Esophagus mucosa (tissue), 1 donor: ENCODE measurements at regions not wholly inside any gene's neighbourhood (a gene's known extent, or its start where the extent isn't known, plus 50 kb on each side); places are given as distances from the start of the nearest gene placed in this dataset.
"Not testable (repeated sequence)": the region's sequence is repeated elsewhere in the genome, so short reads cannot be mapped to it uniquely, and the experiment has no call there.

Experiments
- ATAC-seq: fragments of 200-7000 bp; cut with Tn5 transposase; one replicate; pipeline ENCODE4 v1.9.1; 2020
- donor health status: DM: yes; HTN: yes; CAD: no.

- ATAC-seq = no peak
Measured at GRCh38 chr10:3406556-3406955, 234.0 kb upstream of the PITRM1 start.

GRCh38 chr10:3404381-3404780 lies 231.8 kb upstream of the PITRM1 start:
- ATAC-seq = no peak

- no peak for ATAC-seq
Measured at GRCh38 chr10:3402187-3402751, 229.7 kb upstream of the PITRM1 start.

GRCh38 chr10:3401491-3401938 lies 228.9 kb upstream of the PITRM1 start:
- no peak for ATAC-seq

- no peak for ATAC-seq
Measured at GRCh38 chr10:3400348-3400747, 227.8 kb upstream of the PITRM1 start.

GRCh38 chr10:3399756-3400155 lies 227.2 kb upstream of the PITRM1 start:
- ATAC-seq = no peak

- peak; percentile 24 for ATAC-seq
Measured at GRCh38 chr10:3398825-3399646, 226.5 kb upstream of the PITRM1 start.

- no peak for ATAC-seq
Measured at GRCh38 chr10:3397846-3398245, 225.3 kb upstream of the PITRM1 start.

GRCh38 chr10:3397231-3397630 lies 224.6 kb upstream of the PITRM1 start:
- ATAC-seq = no peak

GRCh38 chr10:3396116-3396515 lies 223.5 kb upstream of the PITRM1 start:
- ATAC-seq = no peak

- ATAC-seq = no peak
Measured at GRCh38 chr10:3395458-3395861, 222.9 kb upstream of the PITRM1 start.

GRCh38 chr10:3395041-3395440 lies 222.5 kb upstream of the PITRM1 start:
- ATAC-seq = no peak

GRCh38 chr10:3393958-3394357 lies 221.4 kb upstream of the PITRM1 start:
- ATAC-seq = no peak

GRCh38 chr10:3391657-3392056 lies 219.1 kb upstream of the PITRM1 start:
- ATAC-seq = no peak

GRCh38 chr10:3389130-3389529 lies 216.5 kb upstream of the PITRM1 start:
- ATAC-seq = no peak

GRCh38 chr10:3385487-3385886 lies 212.9 kb upstream of the PITRM1 start:
- ATAC-seq = no peak

- no peak for ATAC-seq
Measured at GRCh38 chr10:3382092-3382491, 209.5 kb upstream of the PITRM1 start.

- no peak for ATAC-seq
Measured at GRCh38 chr10:3380406-3381050, 207.9 kb upstream of the PITRM1 start.

GRCh38 chr10:3376631-3377030 lies 204.0 kb upstream of the PITRM1 start:
- ATAC-seq = no peak

GRCh38 chr10:3375505-3375904 lies 202.9 kb upstream of the PITRM1 start:
- ATAC-seq = no peak

GRCh38 chr10:3374914-3375313 lies 202.3 kb upstream of the PITRM1 start:
- ATAC-seq = no peak

- not testable (repeated sequence) for ATAC-seq
Measured at GRCh38 chr10:3373374-3374027, 200.9 kb upstream of the PITRM1 start.

- no peak for ATAC-seq
Measured at GRCh38 chr10:3372281-3372680, 199.7 kb upstream of the PITRM1 start.
